H1 (cell line): ENCODE measurements at regions not wholly inside any gene's neighbourhood (a gene's known extent, or its start where the extent isn't known, plus 50 kb on each side); places are given as distances from the start of the nearest gene placed in this dataset.

Source experiments
- CTCF ChIA-PET: fragments of 300-600 bp; sonication (Branson Sonifier 250); formaldehyde crosslinking; loops from one replicate; lab custom pipeline; 2021; ENCODE audit not compliant: partially characterized antibody; lab: Charles Lee
- POLR2A ChIA-PET: fragments of 300-600 bp; sonication (Branson Sonifier 250); formaldehyde crosslinking; loops from one replicate; lab custom pipeline; 2021; ENCODE audit warnings: inconsistent platforms; ENCODE audit not compliant: partially characterized antibody; lab: Charles Lee
- DNase-seq, 2 experiments: peaks; one replicate each; pipeline versions ENCODE4 v3.0.0 to v3.0.0-alpha.2; 2010 to 2022; ENCODE audit warnings: low spot score in 2 of 2, low read depth in 1 of 2, mixed read lengths in 1 of 2
- FAIRE-seq: peaks from 2 replicates; lab custom pipeline; 2011; peaks lifted over from hg19 to GRCh38; lab: Jason Lieb, UNC
- H2AFZ ChIP-seq: 2 replicates; pipeline ENCODE4 v1.8.1; 2012; ENCODE audit warnings: low read length, inconsistent platforms
- H2AK5ac ChIP-seq: 2 replicates; pipeline ENCODE4 v1.6.1; 2013; ENCODE audit warnings: low read depth, low read length
- H2BK120ac ChIP-seq: replicated peaks from 2 replicates; pipeline ENCODE3; 2013; ENCODE audit warnings: low read depth, low read length, inconsistent platforms
- H2BK12ac ChIP-seq: 2 replicates; pipeline ENCODE4 v1.6.1; 2013; ENCODE audit warnings: low read depth, low read length
- H2BK15ac ChIP-seq: 2 replicates; pipeline ENCODE4 v1.6.1; 2013; ENCODE audit warnings: low read length
- H2BK20ac ChIP-seq: 2 replicates; pipeline ENCODE4 v1.6.1; 2013; ENCODE audit warnings: low read length
- H2BK5ac ChIP-seq: 2 replicates; pipeline ENCODE4 v1.6.1; 2013; ENCODE audit warnings: low read depth, low read length
- H3K14ac ChIP-seq: 2 replicates; pipeline ENCODE4 v1.6.1; 2013; ENCODE audit warnings: inconsistent platforms; ENCODE audit not compliant: insufficient read length
- H3K18ac ChIP-seq: 2 replicates; pipeline ENCODE4 v1.6.1; 2013; ENCODE audit warnings: low read length; ENCODE audit errors: extremely low read depth
- H3K23ac ChIP-seq: 2 replicates; pipeline ENCODE4 v1.6.1; 2013; ENCODE audit warnings: inconsistent platforms; ENCODE audit not compliant: insufficient read length
- H3K23me2 ChIP-seq: 2 replicates; pipeline ENCODE4 v1.6.1; 2013; ENCODE audit warnings: low read depth, low read length
- H3K27ac ChIP-seq: 2 replicates; pipeline ENCODE4 v1.6.1; 2011; ENCODE audit warnings: low read depth, low read length, inconsistent platforms
- H3K27me3 ChIP-seq, 4 experiments: replicated peaks in 1 of 4; 1 replicate in 1 of 4; 2 replicates in 3 of 4; pipeline versions ENCODE4 v1.6.1 to v1.8.1; 2011 to 2013; ENCODE audit warnings: low read length in 3 of 4, mild to moderate bottlenecking in 3 of 4, inconsistent platforms in 2 of 4, mixed read lengths in 2 of 4, moderate library complexity in 1 of 4; ENCODE audit not compliant: control insufficient read depth in 3 of 4, insufficient read depth in 3 of 4; ENCODE audit errors: extremely low read depth in 1 of 4
- H3K36me3 ChIP-seq, 4 experiments: 2 replicates each; pipeline versions ENCODE4 v1.6.1 to v1.8.1; 2011 to 2013; ENCODE audit warnings: mild to moderate bottlenecking in 4 of 4, low read length in 3 of 4, moderate library complexity in 2 of 4, control low read depth in 1 of 4, inconsistent platforms in 1 of 4; ENCODE audit not compliant: insufficient read depth in 4 of 4, control insufficient read depth in 2 of 4
- H3K4ac ChIP-seq: replicated peaks from 2 replicates; pipeline ENCODE3; 2013; ENCODE audit warnings: low read length, low read depth, mixed read lengths, inconsistent platforms; ENCODE audit not compliant: insufficient read length
- H3K4me1 ChIP-seq, 4 experiments: replicated peaks in 1 of 4; 1 replicate in 1 of 4; 2 replicates in 3 of 4; pipeline versions ENCODE4 v1.6.1 to v1.8.1; 2011 to 2013; ENCODE audit warnings: low read length in 3 of 4, inconsistent platforms in 2 of 4, mixed read lengths in 1 of 4; ENCODE audit not compliant: insufficient read depth in 4 of 4, control insufficient read depth in 3 of 4
- H3K4me2 ChIP-seq, 2 experiments: 2 replicates each; pipeline versions ENCODE4 v1.6.1 to v1.8.1; 2011 to 2013; ENCODE audit warnings: low read depth in 2 of 2, low read length in 2 of 2, control low read depth in 1 of 2, inconsistent platforms in 1 of 2, mild to moderate bottlenecking in 1 of 2; ENCODE audit not compliant: insufficient read depth in 1 of 2
- H3K4me3 ChIP-seq, 4 experiments: fragments of 200-600, 300-600 bp in 1 of 4; sonication (generic), shearing (Covaris generic), sonication (Bioruptor Twin) in 1 of 4; 2 replicates each; pipeline versions ENCODE4 v1.5.1 to v1.8.1; 2011 to 2016; ENCODE audit warnings: low read length in 4 of 4, low read depth in 3 of 4, control low read depth in 2 of 4, inconsistent platforms in 2 of 4, mild to moderate bottlenecking in 2 of 4, mixed read lengths in 1 of 4, moderate library complexity in 1 of 4; ENCODE audit not compliant: insufficient read depth in 2 of 4; ENCODE audit errors: extremely low read depth in 1 of 4
- H3K56ac ChIP-seq: replicated peaks from 2 replicates; pipeline ENCODE3; 2013; ENCODE audit warnings: low read depth, mild to moderate bottlenecking, mixed read lengths, low read length, inconsistent platforms; ENCODE audit not compliant: insufficient read length
- H3K79me1 ChIP-seq: 2 replicates; pipeline ENCODE4 v1.6.1; 2013; ENCODE audit warnings: low read depth, low read length, control low read depth
- H3K79me2 ChIP-seq, 2 experiments: 2 replicates each; pipeline versions ENCODE4 v1.6.1 to v1.8.1; 2012 to 2013; ENCODE audit warnings: low read length in 2 of 2, mild to moderate bottlenecking in 2 of 2, inconsistent platforms in 1 of 2; ENCODE audit not compliant: insufficient read depth in 2 of 2, control insufficient read depth in 1 of 2
- H3K9ac ChIP-seq, 4 experiments: replicated peaks in 1 of 4; 1 replicate in 1 of 4; 2 replicates in 3 of 4; pipeline versions ENCODE4 v1.6.1 to v1.8.1; 2011 to 2013; ENCODE audit warnings: low read depth in 3 of 4, low read length in 3 of 4, control low read depth in 2 of 4, mild to moderate bottlenecking in 2 of 4, moderate library complexity in 2 of 4, inconsistent platforms in 1 of 4; ENCODE audit errors: extremely low read depth in 1 of 4
- H3K9me3 ChIP-seq, 2 experiments: 2 replicates each; pipeline versions ENCODE4 v1.6.1 to v1.8.1; 2012 to 2013; ENCODE audit warnings: mild to moderate bottlenecking in 2 of 2, moderate library complexity in 2 of 2, control low read depth in 1 of 2, inconsistent platforms in 1 of 2, low read depth in 1 of 2, low read length in 1 of 2, mixed read lengths in 1 of 2; ENCODE audit not compliant: insufficient read depth in 2 of 2
- H4K20me1 ChIP-seq, 2 experiments: replicated peaks in 1 of 2; 2 replicates each; pipeline versions ENCODE3 to v1.8.1; 2011 to 2013; ENCODE audit warnings: inconsistent platforms in 2 of 2, low read length in 2 of 2, mild to moderate bottlenecking in 1 of 2; ENCODE audit not compliant: insufficient read depth in 2 of 2, control insufficient read depth in 1 of 2
- H4K5ac ChIP-seq: 2 replicates; pipeline ENCODE4 v1.6.1; 2013; ENCODE audit warnings: low read length, low read depth, mixed read lengths, inconsistent platforms; ENCODE audit not compliant: insufficient read length
- H4K8ac ChIP-seq: 2 replicates; pipeline ENCODE4 v1.8.0; 2013; ENCODE audit warnings: mild to moderate bottlenecking, moderate library complexity, low read length, inconsistent platforms; ENCODE audit not compliant: insufficient read depth; ENCODE audit errors: extremely low read depth
- H4K91ac ChIP-seq: replicated peaks from 2 replicates; pipeline ENCODE3; 2013; ENCODE audit warnings: low read length, mixed read lengths, inconsistent platforms; ENCODE audit not compliant: insufficient read length
- ATF2 ChIP-seq: IDR thresholded peaks from 2 replicates; pipeline ENCODE4 v1.6.1; 2012; ENCODE audit warnings: low read length, inconsistent platforms
- BACH1 ChIP-seq: IDR thresholded peaks from 2 replicates; pipeline ENCODE4 v1.6.1; 2012; ENCODE audit warnings: low read length, improper control_type of control experiment
- BCL11A ChIP-seq, 2 experiments: IDR thresholded peaks; one replicate each; pipeline ENCODE4 v1.6.1; 2011; ENCODE audit warnings: low read depth in 2 of 2, low read length in 2 of 2, mild to moderate bottlenecking in 2 of 2
- BRCA1 ChIP-seq: IDR thresholded peaks from 2 replicates; pipeline ENCODE4 v1.6.1; 2012; ENCODE audit warnings: low read depth, low read length, improper control_type of control experiment
- E2F6 ChIP-seq: IDR thresholded peaks from 2 replicates; pipeline ENCODE4 v1.6.1; 2012; ENCODE audit warnings: inconsistent platforms
- GTF2F1 ChIP-seq: IDR thresholded peaks from 2 replicates; pipeline ENCODE4 v1.6.1; 2012; ENCODE audit warnings: low read depth, low read length, improper control_type of control experiment, borderline replicate concordance
- POU5F1 ChIP-seq: IDR thresholded peaks from 2 replicates; pipeline ENCODE4 v1.6.1; 2011; ENCODE audit warnings: low read depth, mild to moderate bottlenecking, low read length, moderate library complexity
- RFX5 ChIP-seq: IDR thresholded peaks from 2 replicates; pipeline ENCODE4 v1.6.1; 2011; ENCODE audit warnings: low read depth, low read length, improper control_type of control experiment, borderline replicate concordance
- RNF2 ChIP-seq: fragments of 200-900, 300-1000 bp; sonication (generic); IDR thresholded peaks from 2 replicates; pipeline ENCODE4 v1.7.1; 2016; ENCODE audit warnings: borderline replicate concordance, low read depth, mild to moderate bottlenecking, antibody characterized with exemption, low read length; ENCODE audit not compliant: poor library complexity, severe bottlenecking; ENCODE audit errors: missing control alignments
- RXRA ChIP-seq: IDR thresholded peaks from 2 replicates; pipeline ENCODE4 v1.6.1; 2011; ENCODE audit warnings: low read depth, mild to moderate bottlenecking, low read length, moderate library complexity; ENCODE audit not compliant: insufficient read depth
- ZNF274 ChIP-seq: IDR thresholded peaks from 2 replicates; pipeline ENCODE4 v1.7.0; 2012; ENCODE audit warnings: low read length, borderline replicate concordance; ENCODE audit errors: extremely low read depth
- WGBS, 2 experiments: shearing (Covaris generic) in 1 of 2; methylation state at CpG; one replicate each; pipeline versions ENCODE4 v1.1.6 to v1.1.7; 2013 to 2015; ENCODE audit warnings: low lambda C conversion rate in 2 of 2, mixed read lengths in 2 of 2, inconsistent platforms in 1 of 2, low coverage in 1 of 2, missing lambda C conversion rate in 1 of 2; ENCODE audit not compliant: insufficient replicate concordance in 2 of 2, insufficient coverage in 1 of 2, insufficient read length in 1 of 2; ENCODE audit errors: extremely low coverage in 1 of 2, missing lambda C conversion rate in 1 of 2; 5-methylcytosine and 5-hydroxymethylcytosine counted together

GRCh38 chr11:25863986-25864385 is 467.9 kb upstream of the ANO3 start:
- Histone ChIP-seq H4K5ac (no peak overlapping the region), H2BK12ac (no peak overlapping the region), H2BK120ac (no peak overlapping the region), H3K4me2 (no peak overlapping the region), H3K23me2 (no peaks in the 10 kb centered on the region), H3K9ac (no peak overlapping the region), H3K4ac (no peak overlapping the region), H3K27ac (no peak overlapping the region), H3K27me3 (no peaks in the 10 kb centered on the region), H2BK15ac (no peak overlapping the region), H3K23ac (no peak overlapping the region), H3K79me1 (no peaks in the 10 kb centered on the region), H2AFZ (no peak overlapping the region; the same call in 1 of the 2 replicates), H3K56ac (no peak overlapping the region), H3K14ac (no peak overlapping the region), H2AK5ac (no peak overlapping the region), H3K18ac (no peak overlapping the region), H3K79me2 (no peaks in the 10 kb centered on the region), H3K9me3 (no peaks in the 10 kb centered on the region), H3K36me3 (no peaks in the 10 kb centered on the region), H3K4me1 (no peaks in the 10 kb centered on the region), H4K20me1 (no peaks in the 10 kb centered on the region), H4K91ac (no peak overlapping the region), H4K8ac (no peak overlapping the region), H2BK20ac (no peak overlapping the region), H2BK5ac (no peak overlapping the region), H3K4me3 (no peak overlapping the region)
- DNase-seq (no peak), FAIRE-seq (no peak)
- 84% methylated on average over 3 of the region's 3 CpGs; no CpG with 5 or more reads in 1 of the 2 experiments for WGBS, 2 experiments
- CTCF ChIA-PET, result interaction anchor here (1.2 kb wide), 1 partner anchor 40 kb away, joined by 4 read pairs; no protein-coding TSS in a partner anchor
- POLR2A ChIA-PET, result no interaction called here
- TF ChIP-seq GTF2F1, result no peak
- TF ChIP-seq E2F6, result no peak
- no peak for TF ChIP-seq RNF2
- TF ChIP-seq BRCA1, result no peak
- TF ChIP-seq RXRA, result no peak
- no peak for TF ChIP-seq ZNF274
- TF ChIP-seq ATF2, result no peak
- no peak for TF ChIP-seq POU5F1
- no peak for TF ChIP-seq BACH1
- no peak for TF ChIP-seq BCL11A (IDR thresholded peaks at IDR 0.05; ENCODE audit: low read depth in 2 of 2, low read length in 2 of 2)
- TF ChIP-seq RFX5, result no peak
